HepG2 (cell line): ENCODE measurements at regions not wholly inside any gene's neighbourhood (a gene's known extent, or its start where the extent isn't known, plus 50 kb on each side); places are given as distances from the start of the nearest gene placed in this dataset.

Source experiments
- ATAC-seq: fragments of 200-7000 bp; cut with Tn5 transposase; 3 replicates; pipeline ENCODE4 v1.9.1; 2020; ENCODE audit warnings: mild to moderate bottlenecking, moderate library complexity
- BruUV-seq: library from RNA; stranded (reverse); fragments of 400-500 nt; replicated peaks from 2 replicates; lab custom pipeline; 2021; lab: Mats Ljungman, UMichigan
- CTCF ChIA-PET: fragments of 300-600 bp; formaldehyde crosslinking; extraction: SDS; loops from one replicate; lab custom pipeline; 2021; ENCODE audit warnings: low total read pairs, inconsistent platforms, low intra/inter-chr PET ratio; lab: Yijun Ruan, JAX
- POLR2A ChIA-PET: fragments of 350-600 bp; sonication (Branson Sonifier 250); formaldehyde crosslinking; loops from one replicate; lab custom pipeline; 2020; ENCODE audit warnings: antibody characterized with exemption, inconsistent platforms; lab: Yijun Ruan, JAX
- DNase-seq: peaks from one replicate; pipeline ENCODE4 v3.0.0-alpha.2; 2015; ENCODE audit warnings: low spot score
- FAIRE-seq: peaks from 3 replicates; lab custom pipeline; 2011; peaks lifted over from hg19 to GRCh38; lab: Jason Lieb, UNC
- H2AFZ ChIP-seq: one replicate; pipeline ENCODE4 v1.6.1; 2011; ENCODE audit warnings: low read length, inconsistent platforms
- H3K27ac ChIP-seq: fragments of 300-600 bp; 3 replicates; pipeline ENCODE4 v1.8.0; 2011; ENCODE audit warnings: mixed run types, mild to moderate bottlenecking, mixed read lengths, low read length, inconsistent platforms; ENCODE audit not compliant: insufficient read depth; ENCODE audit errors: extremely low read length
- H3K27me3 ChIP-seq, 2 experiments: fragments of 200-600 bp in 1 of 2; 2 replicates in 1 of 2; 3 replicates in 1 of 2; pipeline versions ENCODE4 v1.6.0 to v1.8.0; 2011; ENCODE audit warnings: low read length in 2 of 2, mild to moderate bottlenecking in 2 of 2, moderate library complexity in 2 of 2, inconsistent platforms in 1 of 2; ENCODE audit not compliant: insufficient read depth in 2 of 2, control insufficient read depth in 1 of 2
- H3K36me3 ChIP-seq, 2 experiments: fragments of 200-600 bp in 1 of 2; replicated peaks in 1 of 2; 2 replicates in 1 of 2; 3 replicates in 1 of 2; pipeline versions ENCODE4 v1.5.1 to v1.8.0; 2011; ENCODE audit warnings: low read length in 2 of 2, inconsistent platforms in 1 of 2; ENCODE audit not compliant: insufficient read depth in 2 of 2, control insufficient read depth in 1 of 2
- H3K4me1 ChIP-seq: 2 replicates; pipeline ENCODE4 v1.5.1; 2012; ENCODE audit warnings: low read length, inconsistent platforms; ENCODE audit not compliant: insufficient read depth
- H3K4me2 ChIP-seq: 2 replicates; pipeline ENCODE4 v1.6.0; 2011; ENCODE audit warnings: low read depth, low read length, inconsistent platforms
- H3K4me3 ChIP-seq, 3 experiments: fragments of 200-600 bp in 1 of 3; sonication (generic), shearing (Covaris generic) in 1 of 3; replicated peaks in 1 of 3; 2 replicates each; pipeline ENCODE4 v1.5.1; 2011 to 2016; ENCODE audit warnings: low read length in 3 of 3, inconsistent platforms in 2 of 3, low read depth in 2 of 3, mild to moderate bottlenecking in 2 of 3, control low read depth in 1 of 3, mixed read lengths in 1 of 3; ENCODE audit not compliant: insufficient read depth in 1 of 3
- H3K79me2 ChIP-seq: one replicate; pipeline ENCODE4 v1.6.1; 2011; ENCODE audit warnings: low read length, inconsistent platforms; ENCODE audit not compliant: insufficient read depth
- H3K9ac ChIP-seq: 2 replicates; pipeline ENCODE4 v1.6.0; 2011; ENCODE audit warnings: mild to moderate bottlenecking, low read depth, low read length, inconsistent platforms; ENCODE audit not compliant: insufficient read depth
- H3K9me3 ChIP-seq: 2 replicates; pipeline ENCODE4 v1.5.1; 2012; ENCODE audit warnings: mild to moderate bottlenecking, low read length
- H4K20me1 ChIP-seq: 2 replicates; pipeline ENCODE4 v1.6.0; 2011; ENCODE audit warnings: inconsistent platforms, mild to moderate bottlenecking, low read length, moderate library complexity; ENCODE audit not compliant: insufficient read depth
- BRCA1 ChIP-seq: sonication (generic); formaldehyde crosslinking; IDR thresholded peaks from 2 replicates; pipeline ENCODE4 v1.4.0; 2020; ENCODE audit warnings: missing genetic modification reagents
- CEBPB ChIP-seq: IDR thresholded peaks from 2 replicates; pipeline ENCODE4 v1.6.1; 2011; ENCODE audit warnings: low read depth, low read length, improper control_type of control experiment, borderline replicate concordance
- KDM3A ChIP-seq: IDR thresholded peaks from 2 replicates; pipeline ENCODE4 v1.6.1; 2018; ENCODE audit warnings: low read depth, missing compliant biosample characterization
- PHF8 ChIP-seq: sonication (generic); formaldehyde crosslinking; IDR thresholded peaks from 2 replicates; pipeline ENCODE4 v1.5.0; 2020; ENCODE audit warnings: missing genetic modification reagents
- ZNF124 ChIP-seq: sonication (generic); formaldehyde crosslinking; IDR thresholded peaks from 2 replicates; pipeline ENCODE4 v1.4.0; 2020; ENCODE audit warnings: missing genetic modification reagents
- ZNF205 ChIP-seq: IDR thresholded peaks from 2 replicates; pipeline ENCODE4 v1.6.1; 2018; ENCODE audit warnings: missing biosample characterization, missing genetic modification reagents
- ZNF274 ChIP-seq: sonication (generic); formaldehyde crosslinking; IDR thresholded peaks from 2 replicates; pipeline ENCODE4 v1.5.1; 2020; ENCODE audit warnings: mild to moderate bottlenecking, missing genetic modification reagents
- ZNF335 ChIP-seq: sonication (generic); formaldehyde crosslinking; IDR thresholded peaks from 2 replicates; pipeline ENCODE4 v1.4.0; 2020; ENCODE audit warnings: missing genetic modification reagents
- ZNF788 ChIP-seq: sonication (generic); formaldehyde crosslinking; IDR thresholded peaks from 2 replicates; pipeline ENCODE4 v1.5.0; 2020; ENCODE audit warnings: mild to moderate bottlenecking, missing genetic modification reagents, borderline replicate concordance
- ZNF841 ChIP-seq: sonication (generic); formaldehyde crosslinking; IDR thresholded peaks from 2 replicates; pipeline ENCODE4 v1.8.1; 2023; ENCODE audit warnings: missing genetic modification reagents, borderline replicate concordance
- WGBS: methylation state at CpG from one replicate; pipeline ENCODE4 v1.1.6; 2017; ENCODE audit warnings: low lambda C conversion rate; 5-methylcytosine and 5-hydroxymethylcytosine counted together
- in situ Hi-C: cut with HindIII; loops from 2 replicates; pipeline ENCODE4 v1.10.0; 2017; ENCODE audit warnings: low pct_unique_long_range_greater_than_20kb; ENCODE audit not compliant: extremely low pct_ligation_motif_present
- intact Hi-C: fragments of 100-400 bp; cut with micrococcal nuclease; formaldehyde crosslinking; loops from one replicate; pipeline ENCODE4 v1.10.0; 2022; ENCODE audit not compliant: unreplicated experiment
- TF ChIP-seq, protein P1 (sequence below): sonication (generic); formaldehyde crosslinking; IDR thresholded peaks from 2 replicates; pipeline ENCODE4 v1.4.0; 2020; ENCODE audit warnings: missing genetic modification reagents; ENCODE audit errors: not compliant biosample characterization

DNA sequence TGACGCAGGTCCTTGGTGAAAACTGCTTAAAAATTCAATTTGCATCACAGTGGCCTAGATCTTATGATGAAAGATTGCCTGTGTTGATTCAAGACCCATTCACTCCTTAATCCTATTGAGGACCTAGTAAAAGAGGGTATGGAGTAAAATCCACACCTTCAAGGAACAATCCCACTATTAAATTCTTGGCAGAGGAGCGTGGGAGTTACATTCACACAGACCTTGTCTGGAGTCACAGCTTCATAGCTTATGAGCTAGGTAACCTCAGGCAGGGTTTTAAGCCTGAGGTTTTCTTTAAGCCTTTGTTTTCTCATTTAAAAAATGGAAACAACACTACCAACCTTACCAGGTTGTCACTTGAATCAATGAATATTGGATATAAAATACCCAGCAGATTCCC, 566.5 kb upstream of the ZNF462 start:
- no peak overlapping the region for H3K9ac ChIP-seq
- CTCF ChIA-PET = no interaction called here
- no peaks in the 10 kb centered on the region for H3K9me3 ChIP-seq
- no peak overlapping the region for H3K4me2 ChIP-seq
- TF ChIP-seq ZNF274 (CRISPR knock-in tag) (no peak), ZNF124 (no peak), PHF8 (no peak), ZNF335 (CRISPR knock-in tag) (no peak), ZNF788 (no peak), ZNF205 (CRISPR knock-in tag) (no peak), KDM3A (CRISPR knock-in tag) (no peak)
- TF ChIP-seq, protein P1, sequence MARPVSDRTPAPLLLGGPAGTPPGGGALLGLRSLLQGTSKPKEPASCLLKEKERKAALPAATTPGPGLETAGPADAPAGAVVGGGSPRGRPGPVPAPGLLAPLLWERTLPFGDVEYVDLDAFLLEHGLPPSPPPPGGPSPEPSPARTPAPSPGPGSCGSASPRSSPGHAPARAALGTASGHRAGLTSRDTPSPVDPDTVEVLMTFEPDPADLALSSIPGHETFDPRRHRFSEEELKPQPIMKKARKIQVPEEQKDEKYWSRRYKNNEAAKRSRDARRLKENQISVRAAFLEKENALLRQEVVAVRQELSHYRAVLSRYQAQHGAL (CRISPR knock-in tag) = no peak
- intact Hi-C loops (no loop called here), in situ Hi-C loops (no loop called here)
- H3K36me3 ChIP-seq = no peaks in the 10 kb centered on the region
- H3K4me3 ChIP-seq = no peak overlapping the region
- BruUV-seq = no TSS peak
- no peak for DNase-seq
- FAIRE-seq = no peak
- no peak overlapping the region for H2AFZ ChIP-seq
- no peaks in the 10 kb centered on the region for H4K20me1 ChIP-seq
- no peaks in the 10 kb centered on the region for H3K27me3 ChIP-seq
- H3K27ac ChIP-seq = no peak overlapping the region
- 32% methylated on average over 2 of the region's 2 CpGs for WGBS
- H3K79me2 ChIP-seq = no peaks in the 10 kb centered on the region
- no peak for ATAC-seq
- POLR2A ChIA-PET = no interaction called here
- H3K4me1 ChIP-seq = no peaks in the 10 kb centered on the region

DNA sequence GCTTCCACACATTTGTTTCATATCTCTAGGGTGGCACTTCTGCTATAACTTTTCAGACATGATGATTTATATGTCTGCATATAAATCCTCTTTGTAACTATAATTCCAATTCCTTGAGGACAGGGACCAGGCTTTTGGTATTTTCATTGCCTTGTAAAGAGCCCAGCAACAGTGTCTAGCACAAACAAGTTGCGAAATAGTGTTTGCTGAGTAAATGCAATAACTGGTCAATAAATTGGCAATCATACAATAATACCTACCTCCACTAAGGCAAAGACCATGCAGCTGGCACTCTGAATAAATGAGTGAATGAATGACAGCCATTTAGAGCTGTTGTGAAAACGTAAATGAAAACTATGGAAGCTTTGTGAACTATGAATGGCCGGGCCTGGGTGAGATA, 564.0 kb upstream of the ZNF462 start:
- H3K36me3 ChIP-seq = no peaks in the 10 kb centered on the region
- no peak overlapping the region for H3K9ac ChIP-seq
- H3K4me3 ChIP-seq = no peak overlapping the region
- H3K4me2 ChIP-seq = no peak overlapping the region
- ATAC-seq = no peak
- no TSS peak for BruUV-seq
- H3K27me3 ChIP-seq = no peaks in the 10 kb centered on the region
- in situ Hi-C loops = no loop called here
- H3K4me1 ChIP-seq = no peaks in the 10 kb centered on the region
- no peak for TF ChIP-seq BRCA1 (CRISPR knock-in tag)
- no peak for TF ChIP-seq ZNF841
- peak; percentile 73 for TF ChIP-seq CEBPB
- TF ChIP-seq, all 625 proteins: peak for 1
- POLR2A ChIA-PET = no interaction called here
- FAIRE-seq (no peak), DNase-seq (no peak)
- intact Hi-C loops = no loop called here
- H4K20me1 ChIP-seq = no peaks in the 10 kb centered on the region
- CTCF ChIA-PET = no interaction called here
- H3K79me2 ChIP-seq = no peaks in the 10 kb centered on the region
- H3K9me3 ChIP-seq = no peaks in the 10 kb centered on the region
- no peak overlapping the region for H3K27ac ChIP-seq
- no peak overlapping the region for H2AFZ ChIP-seq
- WGBS = 15% methylated on average over 3 of the region's 3 CpGs
